Ishikawa (cell line): ENCODE measurements at regions not wholly inside any gene's neighbourhood (a gene's known extent, or its start where the extent isn't known, plus 50 kb on each side); places are given as distances from the start of the nearest gene placed in this dataset.

Experiments
- CREB1 ChIP-seq: IDR thresholded peaks from 2 replicates; pipeline ENCODE4 v1.6.1; 2012; ENCODE audit warnings: low read depth
- EGR1 ChIP-seq: IDR thresholded peaks from 2 replicates; pipeline ENCODE4 v1.6.1; 2012
- EP300 ChIP-seq: IDR thresholded peaks from 2 replicates; pipeline ENCODE4 v1.6.1; 2012; ENCODE audit warnings: borderline replicate concordance
- FOXM1 ChIP-seq: IDR thresholded peaks from 2 replicates; pipeline ENCODE4 v1.6.1; 2012; ENCODE audit warnings: low read depth, borderline replicate concordance
- MAX ChIP-seq: IDR thresholded peaks from 2 replicates; pipeline ENCODE4 v1.6.1; 2012
- NFIC ChIP-seq: IDR thresholded peaks from 2 replicates; pipeline ENCODE4 v1.6.1; 2012
- RAD21 ChIP-seq: IDR thresholded peaks from 2 replicates; pipeline ENCODE4 v1.6.1; 2012; ENCODE audit warnings: low read depth
- REST ChIP-seq: IDR thresholded peaks from 2 replicates; pipeline ENCODE4 v1.6.1; 2012; ENCODE audit warnings: low read depth, mild to moderate bottlenecking
- TAF1 ChIP-seq: IDR thresholded peaks from 2 replicates; pipeline ENCODE4 v1.6.1; 2012; ENCODE audit warnings: low read depth, mild to moderate bottlenecking
- TCF12 ChIP-seq: IDR thresholded peaks from 2 replicates; pipeline ENCODE4 v1.6.1; 2012; ENCODE audit warnings: low read depth
- TEAD4 ChIP-seq: IDR thresholded peaks from 2 replicates; pipeline ENCODE4 v1.6.1; 2012
- USF1 ChIP-seq: IDR thresholded peaks from 2 replicates; pipeline ENCODE4 v1.6.1; 2012
- YY1 ChIP-seq: IDR thresholded peaks from 2 replicates; pipeline ENCODE4 v1.6.1; 2012; ENCODE audit warnings: low read depth

- TF ChIP-seq EP300 (no peak), TAF1 (no peak), REST (no peak), RAD21 (no peak), FOXM1 (no peak), YY1 (no peak), USF1 (no peak), MAX (no peak), EGR1 (no peak), TEAD4 (no peak), NFIC (no peak), CREB1 (no peak), TCF12 (no peak)
Observed at GRCh38 chrX:130467936-130468335, 66.1 kb downstream of the RBMX2 start.
